ENCODE measurements at regions not wholly inside any gene's neighbourhood (a gene's known extent, or its start where the extent isn't known, plus 50 kb on each side); places are given as distances from the start of the nearest gene placed in this dataset.

DNA sequence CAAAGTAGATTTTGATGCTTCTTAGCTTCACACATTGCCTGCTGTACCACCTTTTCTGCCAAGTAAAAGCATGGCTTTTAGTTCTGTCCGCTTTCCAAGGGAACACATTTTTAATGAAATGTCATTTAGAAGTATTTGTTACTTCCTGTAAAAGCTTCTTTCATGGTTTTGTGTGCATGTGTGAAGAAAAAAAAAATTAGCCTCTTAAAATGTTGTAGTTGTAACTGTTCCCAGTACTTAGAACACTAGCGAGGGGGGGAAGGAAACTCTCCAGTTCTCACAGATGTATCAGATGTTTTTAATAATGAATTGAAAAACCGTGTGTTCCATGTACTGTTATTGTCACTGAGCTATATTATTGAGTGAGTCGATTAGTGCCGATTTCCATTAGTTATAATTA is 568.3 kb upstream of the ADGRL2 start:
- Histone ChIP-seq H3K36me3 (ENCODE audit: control insufficient read depth in 2 of 3, insufficient read depth in 3 of 3, low read length in 3 of 3) (no peaks in the 10 kb centered on the region), H3K4me1 (ENCODE audit: control insufficient read depth in 2 of 3, insufficient read depth in 2 of 3, low read depth in 1 of 3, low read length in 3 of 3) (no peaks in the 10 kb centered on the region), H3K4me3 (ENCODE audit: low read length in 3 of 3) (no peak overlapping the region), H3K27ac (ENCODE audit: low read depth in 2 of 2, low read length in 2 of 2) (no peak overlapping the region), H3K9ac (ENCODE audit: low read length in 3 of 3) (no peak overlapping the region), H3K9me3 (ENCODE audit: control insufficient read depth in 2 of 3, insufficient read depth in 1 of 3, low read length in 3 of 3) (no peaks in the 10 kb centered on the region), H3K27me3 (ENCODE audit: control insufficient read depth, insufficient read depth, low read length) (no peaks in the 10 kb centered on the region)
- TF ChIP-seq, protein P1, sequence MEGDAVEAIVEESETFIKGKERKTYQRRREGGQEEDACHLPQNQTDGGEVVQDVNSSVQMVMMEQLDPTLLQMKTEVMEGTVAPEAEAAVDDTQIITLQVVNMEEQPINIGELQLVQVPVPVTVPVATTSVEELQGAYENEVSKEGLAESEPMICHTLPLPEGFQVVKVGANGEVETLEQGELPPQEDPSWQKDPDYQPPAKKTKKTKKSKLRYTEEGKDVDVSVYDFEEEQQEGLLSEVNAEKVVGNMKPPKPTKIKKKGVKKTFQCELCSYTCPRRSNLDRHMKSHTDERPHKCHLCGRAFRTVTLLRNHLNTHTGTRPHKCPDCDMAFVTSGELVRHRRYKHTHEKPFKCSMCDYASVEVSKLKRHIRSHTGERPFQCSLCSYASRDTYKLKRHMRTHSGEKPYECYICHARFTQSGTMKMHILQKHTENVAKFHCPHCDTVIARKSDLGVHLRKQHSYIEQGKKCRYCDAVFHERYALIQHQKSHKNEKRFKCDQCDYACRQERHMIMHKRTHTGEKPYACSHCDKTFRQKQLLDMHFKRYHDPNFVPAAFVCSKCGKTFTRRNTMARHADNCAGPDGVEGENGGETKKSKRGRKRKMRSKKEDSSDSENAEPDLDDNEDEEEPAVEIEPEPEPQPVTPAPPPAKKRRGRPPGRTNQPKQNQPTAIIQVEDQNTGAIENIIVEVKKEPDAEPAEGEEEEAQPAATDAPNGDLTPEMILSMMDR (IDR thresholded peaks at IDR 0.05; ENCODE audit: borderline replicate concordance, extremely low read depth, insufficient read depth), result no peak
- DNase-seq (peak in 1 of 5 donors; percentile 40), FAIRE-seq (no peak)
- intact Hi-C loops (cut with DNase I), result no loop called here

DNA sequence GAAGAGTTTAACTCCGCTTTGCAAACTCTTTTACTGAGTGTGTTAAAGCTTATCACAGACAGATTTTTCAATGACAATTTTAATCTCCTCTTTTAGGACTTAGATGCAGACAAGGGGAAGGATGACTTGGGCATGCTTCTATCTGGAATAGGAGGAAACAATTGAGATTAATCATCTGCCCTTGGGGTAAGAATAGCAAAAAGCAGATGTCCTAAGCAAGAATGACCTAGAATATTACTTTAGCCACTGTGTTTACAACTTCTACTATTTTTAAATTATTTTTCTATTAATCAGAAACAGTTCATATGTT is 569.0 kb upstream of the ADGRL2 start:
- Histone ChIP-seq H3K4me3 (ENCODE audit: low read length in 3 of 3) (peak overlapping the region in 1 of 3 donors; percentile 7), H3K4me1 (ENCODE audit: control insufficient read depth in 2 of 3, insufficient read depth in 2 of 3, low read depth in 1 of 3, low read length in 3 of 3) (no peaks in the 10 kb centered on the region), H3K9me3 (ENCODE audit: control insufficient read depth in 2 of 3, insufficient read depth in 1 of 3, low read length in 3 of 3) (no peaks in the 10 kb centered on the region), H3K9ac (ENCODE audit: low read length in 3 of 3) (no peak overlapping the region), H3K36me3 (ENCODE audit: control insufficient read depth in 2 of 3, insufficient read depth in 3 of 3, low read length in 3 of 3) (no peaks in the 10 kb centered on the region), H3K27me3 (ENCODE audit: control insufficient read depth, insufficient read depth, low read length) (no peaks in the 10 kb centered on the region), H3K27ac (ENCODE audit: low read depth in 2 of 2, low read length in 2 of 2) (no peak overlapping the region)
- DNase-seq, result no peak
- TF ChIP-seq, protein P1 (IDR thresholded peaks at IDR 0.05; ENCODE audit: borderline replicate concordance, extremely low read depth, insufficient read depth), result no peak
- FAIRE-seq, result no peak
- intact Hi-C loops (cut with DNase I), result no loop called here

DNA sequence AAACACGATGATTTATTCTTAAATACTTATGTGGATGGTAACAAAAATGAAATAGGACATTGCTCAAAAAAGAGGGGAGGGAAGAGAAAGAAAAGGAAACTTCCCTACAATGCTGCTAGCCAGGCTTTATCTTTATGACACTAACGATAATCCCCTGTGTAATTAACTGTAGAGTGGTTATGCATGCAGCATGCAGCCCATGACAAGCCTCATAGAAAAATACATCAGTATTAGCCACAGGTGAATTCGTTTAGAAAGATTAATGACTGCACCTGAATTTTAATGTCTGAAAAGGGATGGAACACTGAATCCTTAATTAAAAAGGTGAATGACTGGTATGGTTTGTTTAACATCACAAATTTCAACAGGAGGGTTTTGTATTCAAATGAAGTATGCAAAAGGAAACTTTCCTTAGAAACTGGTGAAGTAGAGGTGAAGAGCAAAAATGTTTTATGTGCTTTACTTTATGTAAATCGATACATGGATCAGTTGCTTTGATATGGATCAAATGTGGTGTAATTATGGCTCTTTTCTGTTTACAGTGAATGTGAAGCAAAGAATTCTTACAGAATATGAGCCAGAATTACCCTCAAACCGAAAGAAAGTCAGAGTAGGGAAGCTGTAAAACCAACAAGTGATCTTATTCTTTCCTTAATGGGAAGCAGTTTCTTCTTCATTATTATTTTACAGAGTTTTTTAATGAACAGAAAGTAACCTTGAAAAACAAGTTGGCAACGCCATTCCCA is 569.6 kb upstream of the ADGRL2 start:
- Histone ChIP-seq H3K27ac (ENCODE audit: low read depth in 2 of 2, low read length in 2 of 2) (no peak overlapping the region), H3K27me3 (ENCODE audit: control insufficient read depth, insufficient read depth, low read length) (no peaks in the 10 kb centered on the region), H3K36me3 (ENCODE audit: control insufficient read depth in 2 of 3, insufficient read depth in 3 of 3, low read length in 3 of 3) (no peaks in the 10 kb centered on the region), H3K4me1 (ENCODE audit: control insufficient read depth in 2 of 3, insufficient read depth in 2 of 3, low read depth in 1 of 3, low read length in 3 of 3) (no peaks in the 10 kb centered on the region), H3K9me3 (ENCODE audit: control insufficient read depth in 2 of 3, insufficient read depth in 1 of 3, low read length in 3 of 3) (no peaks in the 10 kb centered on the region), H3K9ac (ENCODE audit: low read length in 3 of 3) (no peak overlapping the region), H3K4me3 (ENCODE audit: low read length in 3 of 3) (peak overlapping the region in 1 of 3 donors; percentile 7)
- no peak for FAIRE-seq
- TF ChIP-seq, protein P1 (IDR thresholded peaks at IDR 0.05; ENCODE audit: borderline replicate concordance, extremely low read depth, insufficient read depth), result no peak
- DNase-seq, result peak in 1 of 5 donors; percentile 22
- intact Hi-C loops (cut with DNase I), result no loop called here

DNA sequence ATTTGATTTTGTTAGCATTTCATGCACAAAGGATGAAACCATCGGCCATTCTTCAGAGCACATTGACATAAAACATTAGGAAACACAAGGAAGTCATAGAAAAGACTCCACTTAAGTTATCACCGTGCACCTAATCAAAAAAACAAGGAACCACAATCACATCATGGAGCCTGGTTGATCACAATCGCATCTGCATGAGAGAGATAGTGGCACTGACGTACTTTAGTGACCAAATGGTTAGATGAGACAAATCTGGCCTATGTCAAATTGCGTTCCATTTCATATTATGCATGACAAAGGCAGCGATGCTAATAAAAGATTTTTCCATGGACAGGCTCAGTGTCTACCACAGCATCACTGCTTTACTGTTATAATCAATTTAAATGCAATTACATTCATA is 571.8 kb upstream of the ADGRL2 start:
- intact Hi-C loops (cut with DNase I), result no loop called here
- Histone ChIP-seq H3K4me1 (ENCODE audit: control insufficient read depth in 2 of 3, insufficient read depth in 2 of 3, low read depth in 1 of 3, low read length in 3 of 3) (no peaks in the 10 kb centered on the region), H3K36me3 (ENCODE audit: control insufficient read depth in 2 of 3, insufficient read depth in 3 of 3, low read length in 3 of 3) (no peaks in the 10 kb centered on the region), H3K27ac (ENCODE audit: low read depth in 2 of 2, low read length in 2 of 2) (no peak overlapping the region), H3K27me3 (ENCODE audit: control insufficient read depth, insufficient read depth, low read length) (no peaks in the 10 kb centered on the region), H3K9ac (ENCODE audit: low read length in 3 of 3) (no peak overlapping the region), H3K9me3 (ENCODE audit: control insufficient read depth in 2 of 3, insufficient read depth in 1 of 3, low read length in 3 of 3) (no peaks in the 10 kb centered on the region), H3K4me3 (ENCODE audit: low read length in 3 of 3) (no peak overlapping the region)
- FAIRE-seq (no peak), DNase-seq (no peak)
- TF ChIP-seq, protein P1 (IDR thresholded peaks at IDR 0.05; ENCODE audit: borderline replicate concordance, extremely low read depth, insufficient read depth), result no peak

Data from kidney (tissue), 13 donors.